ENCODE measurements at regions not wholly inside any gene's neighbourhood (a gene's known extent, or its start where the extent isn't known, plus 50 kb on each side); places are given as distances from the start of the nearest gene placed in this dataset.

DNA sequence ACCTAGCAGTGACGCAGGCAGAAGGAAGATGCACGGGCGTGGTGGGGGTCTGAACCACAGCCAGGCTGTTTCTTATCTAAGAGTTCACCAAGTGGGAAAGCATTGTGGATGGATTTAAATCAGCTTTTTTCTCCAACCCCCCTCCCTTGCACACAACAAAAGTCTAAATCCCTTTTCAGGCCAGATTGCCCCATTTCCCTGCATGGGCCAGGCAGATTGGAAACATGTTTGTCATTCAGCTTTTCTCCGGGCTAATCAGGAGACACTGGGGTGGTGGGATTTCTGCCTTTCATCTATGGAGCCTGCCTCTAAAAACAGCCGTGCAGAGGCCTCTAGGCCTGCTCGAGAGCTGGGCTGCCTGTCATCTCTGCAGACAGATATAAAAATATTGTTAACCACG lies 166.3 kb upstream of the LEF1 start:
- ChIA-PET CTCF (no interaction called here), POLR2A (no interaction called here)
- Histone ChIP-seq H3K27me3 (replicated peaks; ENCODE audit: control insufficient read depth, insufficient read depth, low read length) (no peaks in the 10 kb centered on the region), H3K9me3 (no peaks in the 10 kb centered on the region), H3K4me3 (ENCODE audit: low read depth, low read length) (no peak overlapping the region), H3K4me1 (peaks cover 11% of the 10 kb centered on the region), H3K36me3 (ENCODE audit: control insufficient read depth, insufficient read depth, low read length) (no peaks in the 10 kb centered on the region)
- DNase-seq: no peak
- no peak overlapping the region for H3K27ac Mint-ChIP-seq (ENCODE audit: unreplicated experiment)
- BruUV-seq (replicated peaks): no TSS peak
- H3K27me3 Mint-ChIP-seq (ENCODE audit: insufficient read depth, unreplicated experiment): no peaks in the 10 kb centered on the region
- no peak for TF ChIP-seq CTCF (IDR thresholded peaks at IDR 0.05; ENCODE audit: insufficient read depth in 1 of 2, low read depth in 1 of 2, low read length in 1 of 2, severe bottlenecking in 1 of 2, unreplicated experiment in 1 of 2)
- no peaks in the 10 kb centered on the region for H3K4me1 Mint-ChIP-seq (ENCODE audit: low read depth, unreplicated experiment)
- no peaks in the 10 kb centered on the region for H3K36me3 Mint-ChIP-seq (ENCODE audit: insufficient read depth, unreplicated experiment)
- no peak overlapping the region for H3K4me3 Mint-ChIP-seq (ENCODE audit: unreplicated experiment)
- no peaks in the 10 kb centered on the region for H3K9me3 Mint-ChIP-seq (ENCODE audit: unreplicated experiment)
- intact Hi-C loops (cut with micrococcal nuclease; ENCODE audit: unreplicated experiment): no loop called here

DNA sequence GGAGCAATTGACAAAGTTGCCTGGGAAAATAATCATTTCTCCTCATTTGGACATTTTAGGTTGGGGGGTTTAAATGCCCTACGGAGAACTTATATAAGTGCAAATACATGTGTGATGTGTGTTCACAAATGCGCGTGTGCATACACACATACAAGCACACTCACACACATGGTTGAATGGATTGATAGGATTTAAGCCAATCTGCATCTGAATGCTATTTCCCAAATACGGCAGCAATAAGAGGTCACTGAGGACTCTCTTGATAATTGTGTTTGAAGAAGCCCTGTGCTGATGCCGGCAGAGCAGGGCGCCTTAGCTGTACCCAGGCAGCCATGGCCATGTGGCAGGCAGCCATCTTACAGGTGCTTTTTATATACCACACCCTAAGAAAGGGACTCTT lies 165.3 kb upstream of the LEF1 start:
- Histone ChIP-seq H3K9me3 (no peaks in the 10 kb centered on the region), H3K4me3 (ENCODE audit: low read depth, low read length) (no peak overlapping the region), H3K27me3 (replicated peaks; ENCODE audit: control insufficient read depth, insufficient read depth, low read length) (no peaks in the 10 kb centered on the region), H3K36me3 (ENCODE audit: control insufficient read depth, insufficient read depth, low read length) (no peaks in the 10 kb centered on the region), H3K4me1 (peaks cover 11% of the 10 kb centered on the region)
- no peak for TF ChIP-seq CTCF (IDR thresholded peaks at IDR 0.05; ENCODE audit: insufficient read depth in 1 of 2, low read depth in 1 of 2, low read length in 1 of 2, severe bottlenecking in 1 of 2, unreplicated experiment in 1 of 2)
- H3K4me3 Mint-ChIP-seq (ENCODE audit: unreplicated experiment): no peak overlapping the region
- H3K27ac Mint-ChIP-seq (ENCODE audit: unreplicated experiment): no peak overlapping the region
- BruUV-seq (replicated peaks): no TSS peak
- H3K9me3 Mint-ChIP-seq (ENCODE audit: unreplicated experiment): no peaks in the 10 kb centered on the region
- ChIA-PET CTCF (no interaction called here), POLR2A (no interaction called here)
- no peaks in the 10 kb centered on the region for H3K27me3 Mint-ChIP-seq (ENCODE audit: insufficient read depth, unreplicated experiment)
- DNase-seq: no peak
- H3K36me3 Mint-ChIP-seq (ENCODE audit: insufficient read depth, unreplicated experiment): no peaks in the 10 kb centered on the region
- intact Hi-C loops (cut with micrococcal nuclease; ENCODE audit: unreplicated experiment): no loop called here
- H3K4me1 Mint-ChIP-seq (ENCODE audit: low read depth, unreplicated experiment): no peaks in the 10 kb centered on the region

DNA sequence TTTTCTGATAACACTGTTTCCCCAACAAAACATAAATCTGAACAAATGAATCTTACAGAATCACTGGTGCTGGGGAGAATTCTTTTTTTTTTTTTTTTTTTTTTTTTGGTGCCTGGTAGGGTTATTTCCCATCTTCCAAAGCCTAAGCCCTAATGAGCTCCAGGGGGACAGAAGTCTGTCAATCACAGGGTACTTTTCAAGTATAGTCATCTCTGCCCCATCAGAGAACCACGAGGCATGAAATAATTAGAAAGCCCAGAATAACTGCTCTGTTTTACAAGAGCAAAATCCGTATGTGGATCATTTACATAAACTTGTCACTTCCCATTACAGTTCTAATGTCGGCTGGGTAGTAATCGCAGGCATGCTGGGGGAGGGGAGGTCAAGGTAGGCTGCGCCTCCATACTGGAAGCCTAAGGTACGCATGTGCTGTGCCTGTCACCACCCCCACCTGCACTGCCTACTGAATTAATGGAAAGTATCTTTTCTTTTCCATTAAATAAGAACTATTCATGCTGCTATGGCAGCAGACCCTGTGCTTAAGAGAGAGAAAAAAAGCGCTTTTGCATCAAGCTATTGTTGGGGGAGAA lies 164.7 kb upstream of the LEF1 start:
- TF ChIP-seq CTCF (IDR thresholded peaks at IDR 0.05; ENCODE audit: insufficient read depth in 1 of 2, low read depth in 1 of 2, low read length in 1 of 2, severe bottlenecking in 1 of 2, unreplicated experiment in 1 of 2): no peak
- no peaks in the 10 kb centered on the region for H3K9me3 ChIP-seq
- intact Hi-C loops (cut with micrococcal nuclease; ENCODE audit: unreplicated experiment): no loop called here
- peaks cover 11% of the 10 kb centered on the region for H3K4me1 ChIP-seq
- BruUV-seq (replicated peaks): no TSS peak
- H3K27me3 Mint-ChIP-seq (ENCODE audit: insufficient read depth, unreplicated experiment): no peaks in the 10 kb centered on the region
- H3K27ac Mint-ChIP-seq (ENCODE audit: unreplicated experiment): no peak overlapping the region
- H3K36me3 ChIP-seq (ENCODE audit: control insufficient read depth, insufficient read depth, low read length): no peaks in the 10 kb centered on the region
- DNase-seq: no peak
- H3K4me1 Mint-ChIP-seq (ENCODE audit: low read depth, unreplicated experiment): peaks cover 3% of the 10 kb centered on the region
- ChIA-PET POLR2A (no interaction called here), CTCF (no interaction called here)
- H3K4me3 Mint-ChIP-seq (ENCODE audit: unreplicated experiment): no peak overlapping the region
- no peaks in the 10 kb centered on the region for H3K36me3 Mint-ChIP-seq (ENCODE audit: insufficient read depth, unreplicated experiment)
- H3K27me3 ChIP-seq (replicated peaks; ENCODE audit: control insufficient read depth, insufficient read depth, low read length): no peaks in the 10 kb centered on the region
- H3K4me3 ChIP-seq (ENCODE audit: low read depth, low read length): no peak overlapping the region
- no peaks in the 10 kb centered on the region for H3K9me3 Mint-ChIP-seq (ENCODE audit: unreplicated experiment)

Data from Caco-2 (cell line).